ENCODE measurements at regions not wholly inside any gene's neighbourhood (a gene's known extent, or its start where the extent isn't known, plus 50 kb on each side); places are given as distances from the start of the nearest gene placed in this dataset.
A peak's percentile ranks its signal among the peaks of the same experiment; 100 is the strongest.

GRCh38 chr6:95866732-95867131 is 149.0 kb upstream of the FUT9 start:
- TF ChIP-seq PITX1 (CRISPR knock-in tag; IDR thresholded peaks at IDR 0.05) (no peak), SKI (IDR thresholded peaks at IDR 0.05; ENCODE audit: partially characterized antibody) (no peak), TAF15 (IDR thresholded peaks at IDR 0.05; ENCODE audit: low read depth, low read length, poor library complexity, severe bottlenecking) (no peak), NKX3-1 (CRISPR knock-in tag; IDR thresholded peaks at IDR 0.05) (no peak)
- TF ChIP-seq, protein P1, sequence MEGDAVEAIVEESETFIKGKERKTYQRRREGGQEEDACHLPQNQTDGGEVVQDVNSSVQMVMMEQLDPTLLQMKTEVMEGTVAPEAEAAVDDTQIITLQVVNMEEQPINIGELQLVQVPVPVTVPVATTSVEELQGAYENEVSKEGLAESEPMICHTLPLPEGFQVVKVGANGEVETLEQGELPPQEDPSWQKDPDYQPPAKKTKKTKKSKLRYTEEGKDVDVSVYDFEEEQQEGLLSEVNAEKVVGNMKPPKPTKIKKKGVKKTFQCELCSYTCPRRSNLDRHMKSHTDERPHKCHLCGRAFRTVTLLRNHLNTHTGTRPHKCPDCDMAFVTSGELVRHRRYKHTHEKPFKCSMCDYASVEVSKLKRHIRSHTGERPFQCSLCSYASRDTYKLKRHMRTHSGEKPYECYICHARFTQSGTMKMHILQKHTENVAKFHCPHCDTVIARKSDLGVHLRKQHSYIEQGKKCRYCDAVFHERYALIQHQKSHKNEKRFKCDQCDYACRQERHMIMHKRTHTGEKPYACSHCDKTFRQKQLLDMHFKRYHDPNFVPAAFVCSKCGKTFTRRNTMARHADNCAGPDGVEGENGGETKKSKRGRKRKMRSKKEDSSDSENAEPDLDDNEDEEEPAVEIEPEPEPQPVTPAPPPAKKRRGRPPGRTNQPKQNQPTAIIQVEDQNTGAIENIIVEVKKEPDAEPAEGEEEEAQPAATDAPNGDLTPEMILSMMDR (CRISPR knock-in tag; IDR thresholded peaks at IDR 0.05): peak; percentile 79

All from HepG2 (cell line).